GM21576 (cell line): ENCODE measurements at regions not wholly inside any gene's neighbourhood (a gene's known extent, or its start where the extent isn't known, plus 50 kb on each side); places are given as distances from the start of the nearest gene placed in this dataset.
"Not testable (repeated sequence)": the region's sequence is repeated elsewhere in the genome, so short reads cannot be mapped to it uniquely, and the experiment has no call there.

Experiments
- ATAC-seq: cut with Tn5 transposase; IDR thresholded peaks from one replicate; pipeline ENCODE4 v1.9.1; 2021; ENCODE audit warnings: mild to moderate bottlenecking, moderate library complexity; ENCODE audit not compliant: unreplicated experiment

DNA sequence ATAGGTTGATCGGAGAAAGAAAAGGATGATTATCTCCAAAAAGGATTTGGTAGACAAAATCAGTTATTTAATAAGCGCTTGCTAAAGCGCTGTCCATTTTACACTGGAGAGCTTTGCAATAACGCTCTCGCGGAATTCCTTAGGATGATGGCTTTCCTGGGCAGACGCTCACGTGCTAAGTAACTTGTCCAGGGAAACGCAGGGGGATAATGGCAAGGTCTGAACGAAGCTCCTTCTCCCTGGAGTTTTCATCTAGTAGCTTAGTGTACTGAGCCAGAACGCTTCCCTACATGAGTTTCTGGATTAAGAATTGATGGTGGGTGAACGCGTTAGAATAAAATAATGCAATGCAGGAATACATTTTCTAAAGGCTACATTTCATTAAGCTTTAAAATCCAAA, 739.5 kb upstream of the SALL3 start:
- no peak for ATAC-seq

DNA sequence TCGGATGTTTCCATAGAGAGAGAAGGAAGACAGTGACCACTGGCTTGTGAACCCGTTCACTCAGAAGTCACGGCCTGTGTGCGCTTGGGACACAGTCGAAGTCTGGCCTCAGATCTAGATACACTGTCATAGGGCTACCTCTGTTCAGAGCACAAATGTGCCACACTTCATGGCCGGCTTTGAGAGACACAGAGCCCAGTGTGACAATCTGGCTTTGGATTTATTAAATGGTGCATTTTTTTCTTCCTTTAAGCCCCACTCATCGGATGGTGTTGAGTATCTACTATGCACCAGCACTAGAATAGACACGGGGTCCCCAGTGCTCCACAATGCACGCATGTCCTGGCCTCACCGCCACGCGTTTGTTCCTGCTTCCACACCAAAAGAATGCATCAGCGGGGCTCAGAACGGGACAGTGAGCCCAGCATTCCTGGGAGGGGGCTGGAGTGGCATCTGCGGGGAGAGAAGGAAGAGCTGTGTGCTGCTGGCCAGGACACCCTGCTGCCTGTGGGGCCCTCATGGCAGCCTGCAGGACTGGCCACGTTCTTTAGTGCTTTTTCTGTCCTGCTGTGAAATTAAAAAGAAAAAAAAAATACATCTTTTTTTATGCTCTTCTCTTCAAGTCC, 738.9 kb upstream of the SALL3 start:
- no peak for ATAC-seq

DNA sequence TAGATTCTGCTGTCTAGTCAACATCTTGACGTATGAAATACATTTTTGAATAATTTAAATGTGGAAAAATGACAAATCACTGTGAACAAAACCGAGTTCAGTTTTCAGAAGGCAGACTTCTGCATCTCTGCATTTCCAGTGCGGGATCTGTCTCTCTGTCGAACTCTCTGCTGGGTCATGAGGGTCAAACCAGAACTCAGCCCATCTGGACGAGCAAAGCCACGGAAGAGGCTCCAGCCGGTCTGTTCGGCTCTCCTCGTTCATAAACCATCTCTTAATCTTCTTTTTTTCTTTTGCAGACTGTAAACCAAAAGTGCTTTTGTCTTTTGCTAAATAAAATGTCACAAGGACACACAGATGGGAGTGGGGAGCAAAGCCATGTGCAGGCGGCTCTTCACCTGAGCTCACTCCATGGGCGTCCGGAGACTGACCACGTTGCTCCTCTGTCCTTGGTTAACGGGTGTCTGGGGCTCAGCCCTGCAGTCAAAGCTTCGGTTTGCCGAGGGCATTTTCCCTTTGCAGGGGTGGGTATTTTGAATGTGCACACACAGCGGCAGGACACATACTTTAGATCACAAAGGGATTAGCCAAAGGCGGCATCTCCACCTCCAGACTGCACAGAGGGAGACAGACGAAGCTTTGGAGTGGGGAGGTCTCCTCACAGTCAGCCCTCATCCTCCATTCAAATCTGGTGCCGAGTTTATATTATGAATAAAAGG, 737.9 kb upstream of the SALL3 start:
- no peak for ATAC-seq

DNA sequence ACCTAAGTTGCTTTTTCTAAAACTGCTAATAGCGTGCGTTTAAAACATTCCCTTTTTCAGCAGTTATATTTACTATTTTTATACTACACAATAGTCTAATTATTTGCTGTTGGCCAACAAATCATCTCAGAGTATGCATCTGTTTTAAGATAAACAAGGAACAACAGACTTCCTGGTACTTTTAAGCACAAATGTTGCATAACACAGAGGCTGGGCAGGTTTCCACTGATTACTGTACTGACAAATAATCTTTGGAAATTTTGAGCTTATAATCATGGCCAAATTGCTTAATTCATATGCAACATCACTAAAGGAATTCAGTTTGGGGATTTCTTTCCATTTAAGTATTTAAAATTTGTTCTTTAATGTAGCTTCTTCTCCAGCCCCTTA, 737.4 kb upstream of the SALL3 start:
- no peak for ATAC-seq

DNA sequence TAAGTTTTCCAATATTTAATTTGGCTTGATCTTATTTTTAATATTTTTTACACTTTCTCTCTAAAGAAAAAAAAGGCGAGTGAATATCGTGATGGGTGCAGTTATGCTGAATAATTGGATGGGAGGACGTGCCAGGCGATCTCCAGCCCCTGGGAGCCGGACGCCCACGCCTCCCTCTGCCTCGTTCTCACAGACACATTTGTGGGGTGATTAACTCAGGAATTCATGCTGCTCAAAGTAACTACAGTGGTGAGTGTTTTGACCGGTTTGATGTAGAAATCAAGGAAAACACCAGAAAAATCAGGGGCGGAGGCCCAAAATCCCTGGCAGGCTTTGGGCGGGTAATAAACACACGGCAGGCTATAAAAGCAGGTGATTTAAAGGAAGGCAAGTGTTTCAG, 736.8 kb upstream of the SALL3 start:
- no peak for ATAC-seq

DNA sequence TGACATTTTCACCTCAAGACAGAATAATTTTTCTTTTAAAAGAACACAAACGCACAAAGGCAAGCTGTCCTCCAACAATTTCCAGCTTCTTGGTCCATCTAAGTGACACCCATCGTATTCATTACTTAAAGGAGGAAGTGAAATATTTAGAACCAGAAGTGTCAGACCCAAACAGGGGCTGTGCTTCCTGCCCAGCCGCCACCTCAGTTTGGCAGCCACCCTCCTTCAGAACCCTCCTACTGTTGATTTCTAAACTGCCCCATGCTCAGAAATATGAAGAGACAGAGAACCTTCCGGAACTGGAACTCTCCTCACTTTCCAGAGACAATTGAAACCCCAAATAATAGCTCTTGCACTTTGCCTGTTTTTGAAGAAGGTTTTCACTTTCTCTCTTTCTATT, 734.8 kb upstream of the SALL3 start:
- no peak for ATAC-seq

DNA sequence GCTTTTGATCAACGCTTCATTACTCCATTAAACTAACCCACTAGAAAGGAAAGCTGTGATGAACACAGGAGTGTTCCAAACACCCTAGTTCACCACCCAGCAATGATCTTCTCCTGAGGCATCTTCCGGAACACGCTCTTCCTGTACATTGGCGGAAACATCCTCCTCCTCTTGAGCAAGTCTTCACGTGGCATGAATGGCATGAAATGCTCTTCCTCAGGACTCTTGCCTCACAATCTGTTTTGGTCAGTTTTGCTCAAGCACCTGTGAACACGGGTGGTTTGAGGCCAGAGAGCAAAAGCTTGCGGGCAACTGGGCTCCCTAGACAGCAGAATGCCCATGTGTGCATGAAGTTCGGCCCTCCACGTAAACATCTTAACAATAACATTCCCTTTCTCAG, 734.2 kb upstream of the SALL3 start:
- no peak for ATAC-seq

DNA sequence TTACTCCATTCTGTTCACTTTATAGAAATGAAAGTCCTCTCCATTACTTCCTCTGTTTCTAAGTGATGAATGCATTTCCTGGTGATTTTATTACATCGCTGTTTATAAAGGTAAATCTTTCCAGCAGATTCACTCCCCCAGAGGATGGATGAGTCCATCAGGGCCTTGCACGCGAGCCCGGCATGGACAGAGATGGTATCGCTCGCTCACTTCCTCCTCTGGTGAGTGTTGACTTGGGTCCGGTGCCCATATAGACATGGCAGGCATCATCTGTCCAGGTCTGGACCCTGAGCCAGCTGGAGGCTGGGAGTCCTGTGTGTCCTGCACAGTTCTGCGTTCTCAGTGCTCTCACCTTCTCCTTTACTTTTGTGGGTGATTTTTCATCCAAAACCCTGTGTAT, 733.6 kb upstream of the SALL3 start:
- no peak for ATAC-seq

DNA sequence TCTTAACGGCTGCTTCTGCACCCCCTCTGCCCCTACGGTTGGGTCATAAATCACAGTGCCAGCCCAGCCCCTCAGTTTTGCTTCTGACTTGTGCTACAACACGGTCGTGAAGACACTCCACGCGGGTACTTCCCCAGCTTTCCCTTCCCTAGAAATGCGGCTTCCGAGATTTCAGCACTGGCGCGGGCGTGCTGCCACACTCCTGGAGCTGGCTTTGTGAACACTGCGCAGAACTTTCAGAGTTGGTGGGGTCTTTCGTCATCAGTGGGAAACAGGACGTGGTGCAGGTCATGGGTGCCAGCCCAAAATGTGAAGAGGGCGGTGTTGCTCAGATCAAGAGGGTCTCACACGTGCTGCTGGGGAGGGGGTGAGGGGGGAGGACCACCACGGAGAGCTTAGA, 733.0 kb upstream of the SALL3 start:
- no peak for ATAC-seq

DNA sequence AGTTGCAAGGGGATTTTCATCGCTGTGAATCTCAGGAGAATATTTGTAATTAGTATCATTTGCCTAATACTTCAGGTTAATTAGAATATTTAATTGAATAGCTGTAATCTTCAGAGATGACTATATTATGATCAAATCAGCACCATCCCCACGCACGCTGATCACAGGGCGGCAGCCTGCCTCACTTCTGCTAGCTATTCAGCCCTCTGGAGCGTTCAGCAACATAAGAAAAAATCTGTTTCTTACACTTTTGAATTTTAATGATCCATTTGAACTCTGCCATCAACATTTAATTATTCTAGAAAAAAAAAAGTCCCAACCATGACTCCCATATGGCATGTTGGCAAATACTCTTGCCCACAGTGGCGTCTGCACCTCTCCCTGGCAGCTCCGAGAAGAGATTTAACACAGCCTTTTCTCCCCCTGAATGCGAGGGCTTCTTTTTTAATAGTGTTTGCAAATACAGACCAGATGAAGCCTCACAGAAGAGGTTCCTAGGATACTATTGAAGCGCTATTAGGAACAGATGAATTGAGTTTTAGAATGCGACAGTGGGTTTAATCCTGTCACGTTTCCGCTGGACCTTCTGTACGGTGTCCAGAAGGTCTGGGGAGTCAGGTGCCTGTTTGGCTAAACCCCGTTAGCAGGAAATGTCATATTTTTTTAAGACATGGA, 731.9 kb upstream of the SALL3 start:
- no peak for ATAC-seq

DNA sequence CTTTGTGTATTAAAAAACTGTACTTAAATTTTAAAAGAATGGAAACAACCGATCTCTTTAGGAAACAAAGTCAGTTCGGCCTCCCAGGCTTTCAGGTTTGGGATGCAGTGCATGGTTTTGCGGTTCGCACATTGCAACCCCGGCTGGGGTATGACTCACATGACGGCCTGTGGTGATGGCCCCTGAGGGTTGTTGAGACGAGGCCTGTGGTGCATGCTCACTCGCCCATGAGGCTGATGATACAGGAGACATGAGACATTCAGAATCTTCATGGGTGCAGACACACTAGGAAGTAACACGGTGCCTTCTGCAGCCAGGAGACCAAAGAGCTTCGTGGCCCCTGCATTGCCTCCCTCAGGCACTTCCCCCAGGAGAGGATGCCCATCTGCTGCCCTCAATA, 724.6 kb upstream of the SALL3 start:
- no peak for ATAC-seq

DNA sequence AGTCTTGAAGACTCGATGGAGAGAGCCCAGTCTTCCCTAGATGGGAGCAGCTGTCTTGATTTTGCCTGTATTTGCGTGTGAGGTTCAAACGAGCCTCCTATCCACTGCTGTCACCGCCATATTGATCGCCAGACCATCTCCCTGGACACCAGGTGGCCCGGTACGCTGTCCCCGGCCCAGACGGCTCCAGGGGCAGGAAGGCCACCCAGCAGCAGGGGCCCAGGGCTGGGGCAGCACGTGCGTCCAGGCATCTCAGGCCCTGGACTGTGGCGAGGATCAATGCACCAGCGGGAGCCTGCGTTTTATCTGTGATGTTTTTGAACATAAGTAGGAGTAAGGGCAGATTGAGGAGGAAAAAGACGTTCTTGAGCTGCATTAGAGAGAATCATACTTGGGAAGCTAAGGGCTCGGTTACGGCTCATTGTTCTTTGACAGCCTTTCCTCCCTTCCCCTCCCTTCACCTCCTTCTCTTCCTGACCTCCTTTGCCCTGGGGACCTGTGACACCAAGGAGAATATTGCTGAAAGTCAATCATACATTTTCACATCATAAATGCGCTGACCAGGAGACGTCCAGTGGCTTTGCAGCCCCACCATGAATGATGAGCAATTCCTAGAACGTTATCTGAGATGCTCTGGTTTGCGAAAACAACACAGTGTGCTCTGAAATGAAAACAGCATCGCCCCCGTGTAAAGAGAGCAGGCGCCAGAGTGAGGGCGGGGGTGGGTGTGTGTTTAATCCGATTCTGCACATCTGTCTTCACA, 711.2 kb upstream of the SALL3 start:
- no peak for ATAC-seq

DNA sequence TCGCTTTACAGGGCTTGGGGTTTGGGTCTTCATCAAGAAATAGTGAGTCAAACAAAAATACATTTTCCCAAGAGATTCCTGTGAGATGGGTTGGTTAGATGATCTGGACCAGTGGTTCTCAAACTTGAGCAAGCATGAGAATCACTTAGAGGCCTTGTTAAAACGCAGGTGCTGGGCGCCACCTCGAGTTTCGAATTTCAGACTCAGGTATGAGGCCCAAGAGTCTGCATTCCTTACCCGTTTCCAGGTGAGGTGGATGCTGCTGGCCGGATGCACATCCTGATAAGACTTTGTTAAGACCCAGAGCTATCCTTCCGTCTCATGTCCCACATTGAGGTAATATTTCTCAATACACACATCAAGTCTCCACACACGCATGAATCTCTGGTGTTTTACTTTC, 707.8 kb upstream of the SALL3 start:
- no peak for ATAC-seq

DNA sequence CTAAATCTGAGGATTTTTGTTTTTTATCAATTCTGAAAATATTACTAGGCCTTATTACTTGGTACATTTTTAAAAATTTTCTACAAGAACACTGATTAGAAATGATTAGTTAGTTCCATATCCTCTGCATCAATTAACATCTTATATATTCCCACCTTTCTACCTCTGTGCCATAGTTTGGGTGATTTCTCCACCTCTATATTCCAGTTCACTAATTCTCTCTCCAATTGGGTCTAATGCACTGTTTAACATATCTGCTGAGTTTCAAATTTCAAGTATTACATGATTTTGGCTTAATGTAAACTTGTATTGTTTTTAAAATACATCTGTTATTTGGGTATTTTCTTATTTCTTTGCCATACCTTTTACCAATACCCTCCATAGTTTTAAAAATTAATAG, 705.7 kb upstream of the SALL3 start:
- ATAC-seq = no peak

DNA sequence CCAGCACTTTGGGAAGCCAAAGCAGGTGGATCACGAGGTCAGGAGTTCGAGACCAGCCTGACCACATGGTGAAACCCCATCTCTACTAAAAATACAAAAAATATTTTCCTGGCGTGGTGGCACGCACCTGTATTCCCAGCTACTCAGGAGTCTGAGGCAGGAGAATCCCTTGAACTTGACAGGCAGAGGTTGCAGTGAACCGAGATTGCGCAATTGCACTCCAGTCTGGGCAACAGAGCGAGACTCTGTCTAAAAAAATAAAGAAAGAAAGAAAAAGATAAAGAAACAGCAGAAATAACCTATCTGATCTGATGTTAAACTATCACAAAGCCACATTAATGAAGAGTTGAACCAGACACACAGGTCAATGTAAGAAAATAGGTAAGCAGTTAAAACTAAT, 696.2 kb upstream of the SALL3 start:
- ATAC-seq = not testable (repeated sequence)

DNA sequence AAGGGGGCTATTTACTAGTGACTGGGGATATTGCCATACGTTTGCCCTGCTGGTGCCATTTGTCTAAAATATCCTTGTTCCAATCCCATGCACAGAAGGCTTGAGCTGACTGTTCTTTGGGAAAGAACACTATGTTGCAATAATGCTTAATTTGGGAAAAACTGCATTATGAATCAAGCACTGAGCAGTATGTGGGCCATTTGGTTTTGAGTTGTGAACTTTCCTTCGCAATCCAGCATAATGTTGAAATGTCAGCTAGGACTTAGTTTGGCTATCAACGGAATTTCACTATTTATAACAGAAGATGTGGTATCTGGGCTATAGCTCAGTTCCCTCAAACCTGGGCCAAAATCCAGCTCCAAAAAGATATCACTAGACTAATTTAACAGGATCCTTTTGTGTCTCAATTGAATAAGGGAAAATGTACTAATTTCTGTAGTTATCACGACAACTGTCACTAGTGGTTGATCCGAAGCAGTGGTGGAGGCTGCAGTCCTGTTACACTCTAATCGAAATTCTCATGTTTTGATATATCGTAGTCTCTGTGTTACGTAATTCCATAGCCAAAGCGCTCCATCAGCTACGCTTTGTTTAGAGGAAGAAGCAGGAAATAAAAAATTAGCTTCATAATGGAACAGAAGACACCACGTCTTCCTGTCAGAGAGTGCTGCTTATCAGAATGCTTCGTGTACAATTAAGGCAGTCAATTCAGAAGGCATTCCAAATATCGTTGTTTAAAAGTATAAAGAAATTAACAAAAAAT, 686.8 kb upstream of the SALL3 start:
- no peak for ATAC-seq

DNA sequence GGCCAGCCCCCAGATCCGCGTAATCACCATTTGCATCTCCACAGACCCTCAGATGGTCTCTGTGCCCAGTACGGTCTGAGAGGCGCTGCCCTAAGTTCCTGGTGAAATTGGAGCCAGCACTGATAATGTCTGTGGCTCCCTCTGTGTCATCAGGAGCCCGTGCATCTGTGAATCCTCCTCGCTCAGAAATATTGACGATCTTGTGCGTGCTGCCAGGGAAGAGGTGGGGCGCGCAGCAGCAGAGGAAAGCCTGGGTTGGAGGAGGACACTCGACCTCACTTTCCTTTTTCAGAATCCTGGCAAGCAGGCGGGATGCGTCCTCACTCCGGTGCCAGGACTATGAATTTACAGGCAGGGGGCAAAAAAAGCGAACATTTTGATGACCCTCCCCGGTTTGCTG, 686.1 kb upstream of the SALL3 start:
- no peak for ATAC-seq

DNA sequence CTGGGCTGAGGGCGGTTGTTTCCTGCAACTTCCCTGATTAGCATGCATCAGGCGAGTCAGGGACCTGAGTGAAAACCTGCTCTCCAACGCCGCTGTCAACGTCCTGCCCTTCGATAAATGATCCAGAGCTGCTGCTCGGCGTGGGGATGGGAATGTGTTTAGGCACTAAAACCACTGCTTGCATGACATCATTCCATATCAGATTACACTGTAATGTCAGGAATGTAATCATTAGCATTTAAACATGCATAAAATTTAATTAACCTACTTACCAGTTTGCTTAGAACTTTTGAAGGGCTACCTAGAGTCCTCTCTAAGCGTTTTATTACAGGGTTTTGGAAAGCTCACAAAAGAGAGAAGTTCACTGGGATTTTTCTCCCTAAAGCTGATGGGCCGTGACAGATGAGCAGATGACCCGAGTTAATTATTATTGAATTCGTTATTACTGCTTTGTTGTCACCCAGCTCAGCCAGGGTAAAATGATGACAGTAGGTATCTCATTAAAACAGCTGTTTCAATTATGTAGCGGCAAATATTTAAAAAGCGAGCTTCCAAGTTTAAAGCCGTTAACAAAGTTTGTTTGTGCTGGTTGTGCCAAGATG, 685.6 kb upstream of the SALL3 start:
- no peak for ATAC-seq

DNA sequence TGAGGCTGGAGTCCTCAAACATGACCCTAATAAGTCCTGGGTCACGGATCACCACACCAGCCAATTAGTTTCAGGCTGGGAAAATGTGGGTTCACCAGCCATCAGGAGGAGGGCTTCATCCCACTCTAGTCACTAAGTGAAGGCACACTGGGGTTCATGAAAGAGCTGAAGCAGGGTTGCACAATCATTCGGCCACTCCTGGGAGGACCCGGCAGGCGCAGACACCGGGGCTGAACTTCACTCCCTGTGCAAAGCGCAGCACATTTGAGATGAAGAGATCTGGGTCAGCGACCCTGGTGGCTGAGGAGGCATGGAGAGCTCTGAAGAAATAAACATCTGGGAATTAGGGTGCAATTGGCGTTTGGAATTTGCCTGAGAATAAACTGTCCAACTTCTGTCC, 684.4 kb upstream of the SALL3 start:
- ATAC-seq = no peak

DNA sequence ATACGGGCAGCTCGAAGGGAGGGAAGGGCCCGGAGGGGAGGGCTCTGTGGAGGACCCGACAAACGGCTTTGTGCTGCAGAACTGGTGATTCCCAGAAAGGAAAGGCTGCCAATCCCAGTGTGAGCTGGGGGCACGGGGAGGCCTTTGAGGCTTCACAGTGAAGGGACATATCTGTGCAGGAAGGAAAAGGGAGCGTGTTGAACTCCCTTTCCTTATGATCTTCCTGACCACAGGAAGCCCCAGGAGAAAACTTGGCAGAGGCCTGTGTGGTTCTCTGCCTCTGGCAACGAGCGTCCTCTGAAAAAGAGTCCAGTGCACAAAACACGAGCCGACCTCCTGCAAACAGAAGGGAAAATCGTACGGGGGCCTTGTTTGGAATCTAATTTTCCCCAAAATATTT, 683.5 kb upstream of the SALL3 start:
- no peak for ATAC-seq

DNA sequence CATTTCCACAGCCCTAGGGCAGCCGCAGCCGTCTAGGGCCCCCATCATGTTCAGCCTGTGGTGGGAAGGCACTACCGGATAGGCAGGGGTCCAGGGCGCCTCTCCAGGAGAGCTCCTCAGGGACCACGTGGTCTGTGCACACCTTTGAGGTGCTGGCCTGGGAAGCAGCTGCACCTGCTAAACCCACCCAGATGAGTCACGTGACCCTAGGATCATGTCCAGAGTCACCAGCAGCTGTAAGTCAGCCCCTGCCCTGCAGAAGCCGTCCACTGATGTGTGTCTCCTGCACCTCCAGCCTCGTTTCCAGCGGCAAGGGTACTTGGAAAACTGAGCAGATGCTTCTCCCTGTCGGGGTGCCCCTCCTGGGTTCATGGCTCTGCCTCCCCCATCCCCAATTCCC, 682.6 kb upstream of the SALL3 start:
- no peak for ATAC-seq
